ENCODE measurements at regions not wholly inside any gene's neighbourhood (a gene's known extent, or its start where the extent isn't known, plus 50 kb on each side); places are given as distances from the start of the nearest gene placed in this dataset.

- no peaks in the 10 kb centered on the region for H3K4me1 ChIP-seq (ENCODE audit: control insufficient read depth in 4 of 4, insufficient read depth in 4 of 4, low read length in 3 of 4)
- H3K9me3 ChIP-seq (ENCODE audit: control insufficient read depth in 4 of 4, low read length in 3 of 4): peaks cover 0 to 15% (median 0%) of the 10 kb centered on the region in 4 donors
- no peak for TF ChIP-seq EGR1 (IDR thresholded peaks at IDR 0.05; ENCODE audit: low read depth in 2 of 2)
- TF ChIP-seq ATF3 (IDR thresholded peaks at IDR 0.05): no peak
- TF ChIP-seq CTCF (IDR thresholded peaks at IDR 0.05; ENCODE audit: low read depth, low read length, missing input control): no peak
- no peak for TF ChIP-seq GABPA (IDR thresholded peaks at IDR 0.05 in 1 of 2, conservative IDR thresholded peaks at IDR 0.05 in 1 of 2)
- TF ChIP-seq SP1 (IDR thresholded peaks at IDR 0.05): no peak
- no peak for TF ChIP-seq FOXA2 (IDR thresholded peaks at IDR 0.05)
- TF ChIP-seq JUND (IDR thresholded peaks at IDR 0.05): no peak
- no peak for TF ChIP-seq ZBTB33 (IDR thresholded peaks at IDR 0.05)
- TF ChIP-seq TAF1 (conservative IDR thresholded peaks at IDR 0.05): no peak
- TF ChIP-seq HNF4G (IDR thresholded peaks at IDR 0.05): no peak
- no peak for TF ChIP-seq MAX (IDR thresholded peaks at IDR 0.05)
- no peak for TF ChIP-seq HNF4A (conservative IDR thresholded peaks at IDR 0.05)
- TF ChIP-seq RXRA (IDR thresholded peaks at IDR 0.05): no peak
- no peak for TF ChIP-seq RAD21 (IDR thresholded peaks at IDR 0.05)
- TF ChIP-seq REST (IDR thresholded peaks at IDR 0.05): no peak
- no peak for TF ChIP-seq FOXA1 (IDR thresholded peaks at IDR 0.05)
- no peak for TF ChIP-seq YY1 (IDR thresholded peaks at IDR 0.05)
- no peak for TF ChIP-seq NR2F2 (IDR thresholded peaks at IDR 0.05)
- no peaks in the 10 kb centered on the region for H3K36me3 ChIP-seq (ENCODE audit: control insufficient read depth in 4 of 4, insufficient read depth in 3 of 4, low read depth in 1 of 4, low read length in 3 of 4)
- H3K27me3 ChIP-seq (ENCODE audit: control insufficient read depth in 4 of 4, insufficient read depth in 4 of 4, low read length in 3 of 4): no peaks in the 10 kb centered on the region
- no peak overlapping the region for H3K4me3 ChIP-seq (ENCODE audit: low read depth in 1 of 3, low read length in 3 of 3)
- no peak for DNase-seq (ENCODE audit: low spot score)
- no peak overlapping the region for H3K27ac ChIP-seq (ENCODE audit: low read depth in 1 of 2, low read length in 2 of 2)
- H3K9ac ChIP-seq (ENCODE audit: low read depth in 1 of 2, low read length in 2 of 2): no peak overlapping the region
Observed at GRCh38 chr5:53389093-53389492, 91.3 kb upstream of the FST start.

All from liver (tissue), 7 donors.